ENCODE measurements at regions not wholly inside any gene's neighbourhood (a gene's known extent, or its start where the extent isn't known, plus 50 kb on each side); places are given as distances from the start of the nearest gene placed in this dataset.

GRCh38 chr10:121422096-121422495 lies 176.1 kb downstream of the FGFR2 start:
- TF ChIP-seq CTCF (conservative IDR thresholded peaks at IDR 0.05; ENCODE audit: control insufficient read depth, insufficient read depth, low read depth, low read length) = no peak
- H3K4me3 ChIP-seq (ENCODE audit: control insufficient read depth, low read depth, low read length) = no peak overlapping the region
- DNase-seq (ENCODE audit: low read depth) = no peak

GRCh38 chr10:121425623-121426022 lies 172.6 kb downstream of the FGFR2 start:
- no peak overlapping the region for H3K4me3 ChIP-seq (ENCODE audit: control insufficient read depth, low read depth, low read length)
- DNase-seq (ENCODE audit: low read depth) = no peak
- no peak for TF ChIP-seq CTCF (conservative IDR thresholded peaks at IDR 0.05; ENCODE audit: control insufficient read depth, insufficient read depth, low read depth, low read length)

GRCh38 chr10:121426307-121426706 lies 171.9 kb downstream of the FGFR2 start:
- no peak for DNase-seq (ENCODE audit: low read depth)
- no peak for TF ChIP-seq CTCF (conservative IDR thresholded peaks at IDR 0.05; ENCODE audit: control insufficient read depth, insufficient read depth, low read depth, low read length)
- H3K4me3 ChIP-seq (ENCODE audit: control insufficient read depth, low read depth, low read length) = no peak overlapping the region
